SK-N-SH treated with all-trans-retinoic acid at 6 μM for 48 hours (cell line): ENCODE measurements at regions not wholly inside any gene's neighbourhood (a gene's known extent, or its start where the extent isn't known, plus 50 kb on each side); places are given as distances from the start of the nearest gene placed in this dataset.
"Not testable (repeated sequence)": the region's sequence is repeated elsewhere in the genome, so short reads cannot be mapped to it uniquely, and the experiment has no call there.

Source experiments
- ATAC-seq: fragments of 200-7000 bp; cut with Tn5 transposase; 3 replicates; pipeline ENCODE4 v1.9.1; 2020; ENCODE audit warnings: mild to moderate bottlenecking, moderate library complexity
- ARNTL ChIP-seq: fragments of 450-650 bp; formaldehyde crosslinking; IDR thresholded peaks from 2 replicates; pipeline ENCODE4 v1.5.0; 2020; ENCODE audit warnings: low read depth, mild to moderate bottlenecking, moderate library complexity, borderline replicate concordance
- BACH2 ChIP-seq: fragments of 250-450 bp; sonication (Bioruptor Pico); IDR thresholded peaks from 2 replicates; pipeline ENCODE4 v1.9.0; 2021; ENCODE audit warnings: mild to moderate bottlenecking, borderline replicate concordance
- CSDC2 ChIP-seq: fragments of 250-450 bp; sonication (Bioruptor Pico); IDR thresholded peaks from 2 replicates; pipeline ENCODE4 v1.5.0; 2020; ENCODE audit warnings: mild to moderate bottlenecking, moderate library complexity
- ESRRG ChIP-seq: fragments of 250-450 bp; sonication (Bioruptor Pico); IDR thresholded peaks from 2 replicates; pipeline ENCODE4 v1.6.1; 2021; ENCODE audit warnings: mild to moderate bottlenecking
- GLIS3 ChIP-seq: fragments of 250-450 bp; sonication (Bioruptor Pico); IDR thresholded peaks from 2 replicates; pipeline ENCODE4 v1.5.0; 2020; ENCODE audit warnings: mild to moderate bottlenecking, moderate library complexity
- OSR1 ChIP-seq: fragments of 250-450 bp; sonication (Bioruptor Pico); IDR thresholded peaks from 2 replicates; pipeline ENCODE4 v1.8.0; 2022; ENCODE audit warnings: moderate library complexity, mild to moderate bottlenecking, inconsistent platforms
- POU6F1 ChIP-seq: fragments of 250-450 bp; sonication (Bioruptor Pico); IDR thresholded peaks from 2 replicates; pipeline ENCODE4 v1.8.0; 2021; ENCODE audit warnings: low read depth, mild to moderate bottlenecking, moderate library complexity, borderline replicate concordance
- RARB ChIP-seq: fragments of 250-450 bp; sonication (Bioruptor Pico); IDR thresholded peaks from 2 replicates; pipeline ENCODE4 v1.8.0; 2021; ENCODE audit warnings: mild to moderate bottlenecking, moderate library complexity
- SNAI2 ChIP-seq: fragments of 250-450 bp; sonication (Bioruptor Pico); IDR thresholded peaks from 2 replicates; pipeline ENCODE4 v1.5.0; 2020; ENCODE audit warnings: mild to moderate bottlenecking, moderate library complexity
- TOX ChIP-seq: fragments of 250-450 bp; sonication (Bioruptor Pico); IDR thresholded peaks from 2 replicates; pipeline ENCODE4 v1.8.0; 2021; ENCODE audit warnings: mild to moderate bottlenecking, moderate library complexity, borderline replicate concordance
- ZC3H10 ChIP-seq: fragments of 250-450 bp; sonication (Bioruptor Pico); IDR thresholded peaks from 2 replicates; pipeline ENCODE4 v1.5.1; 2021; ENCODE audit warnings: mild to moderate bottlenecking, moderate library complexity
- ZFP3 ChIP-seq: fragments of 250-450 bp; sonication (Bioruptor Pico); IDR thresholded peaks from 2 replicates; pipeline ENCODE4 v1.5.0; 2020; ENCODE audit warnings: mild to moderate bottlenecking, moderate library complexity
- ZFP30 ChIP-seq: fragments of 450-650 bp; formaldehyde crosslinking; IDR thresholded peaks from 2 replicates; pipeline ENCODE4 v1.5.0; 2022; ENCODE audit warnings: mild to moderate bottlenecking, moderate library complexity
- ZNF565 ChIP-seq: fragments of 450-650 bp; formaldehyde crosslinking; conservative IDR thresholded peaks from 2 replicates; pipeline ENCODE4 v1.5.0; 2020; ENCODE audit warnings: low read depth, mild to moderate bottlenecking, moderate library complexity
- ZNF70 ChIP-seq: fragments of 450-650 bp; formaldehyde crosslinking; IDR thresholded peaks from 2 replicates; pipeline ENCODE4 v1.5.0; 2020; ENCODE audit warnings: mild to moderate bottlenecking, moderate library complexity
- ZNF8 ChIP-seq: fragments of 450-650 bp; formaldehyde crosslinking; IDR thresholded peaks from 2 replicates; pipeline ENCODE4 v1.5.0; 2020; ENCODE audit warnings: mild to moderate bottlenecking, moderate library complexity
- TF ChIP-seq, protein P1 (sequence below): fragments of 250-450 bp; sonication (Bioruptor Pico); IDR thresholded peaks from 2 replicates; pipeline ENCODE4 v1.5.1; 2021; ENCODE audit warnings: mild to moderate bottlenecking, moderate library complexity
- TF ChIP-seq, protein P2 (sequence below): fragments of 250-450 bp; sonication (Bioruptor Pico); IDR thresholded peaks from 2 replicates; pipeline ENCODE4 v1.5.1; 2020; ENCODE audit warnings: low read depth, mild to moderate bottlenecking, moderate library complexity
- TF ChIP-seq, protein P3 (sequence below): fragments of 250-450 bp; sonication (Bioruptor Pico); IDR thresholded peaks from 2 replicates; pipeline ENCODE4 v1.8.0; 2020; ENCODE audit warnings: mild to moderate bottlenecking, moderate library complexity, borderline replicate concordance
- TF ChIP-seq, protein P4 (sequence below): fragments of 250-450 bp; sonication (Bioruptor Pico); IDR thresholded peaks from 2 replicates; pipeline ENCODE4 v1.5.0; 2020; ENCODE audit warnings: mild to moderate bottlenecking, moderate library complexity

DNA sequence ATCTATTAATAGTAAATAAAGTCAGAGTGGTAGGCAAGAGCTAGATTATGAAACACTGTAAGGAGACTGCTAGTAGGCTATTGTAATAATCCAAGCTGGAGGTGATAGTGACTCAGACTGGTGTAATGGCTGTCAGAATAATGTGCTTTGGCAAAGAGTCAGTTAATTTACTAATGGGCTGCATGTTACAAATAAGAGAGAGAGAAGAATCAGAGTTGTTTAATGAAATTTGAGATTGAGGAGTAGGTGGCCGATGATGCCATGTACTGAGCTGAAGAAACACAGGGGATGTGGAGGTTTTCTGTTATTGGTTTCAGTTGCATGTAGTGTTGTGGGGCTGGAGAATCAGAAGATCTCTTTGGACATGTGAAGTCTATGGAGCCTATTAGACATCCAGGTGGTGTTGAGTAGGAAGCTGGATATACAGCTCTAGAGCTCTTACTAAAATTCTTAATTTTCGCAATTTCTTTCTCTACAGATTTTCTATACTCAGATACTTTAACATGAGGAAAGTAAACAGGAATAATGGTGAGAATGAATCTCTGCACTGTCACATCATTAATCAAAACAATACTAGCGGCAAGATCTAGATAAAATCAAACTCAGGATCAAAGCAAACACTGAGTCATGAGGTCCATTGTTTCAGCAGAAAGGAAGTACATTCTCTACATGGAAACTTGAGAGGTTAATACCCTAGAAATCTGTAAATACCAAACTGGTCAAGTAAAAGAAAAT is 167.7 kb downstream of the SIM1 start:
- peak; percentile 70 for ATAC-seq
- no peak for TF ChIP-seq GLIS3 (CRISPR knock-in tag)
- TF ChIP-seq, protein P1, sequence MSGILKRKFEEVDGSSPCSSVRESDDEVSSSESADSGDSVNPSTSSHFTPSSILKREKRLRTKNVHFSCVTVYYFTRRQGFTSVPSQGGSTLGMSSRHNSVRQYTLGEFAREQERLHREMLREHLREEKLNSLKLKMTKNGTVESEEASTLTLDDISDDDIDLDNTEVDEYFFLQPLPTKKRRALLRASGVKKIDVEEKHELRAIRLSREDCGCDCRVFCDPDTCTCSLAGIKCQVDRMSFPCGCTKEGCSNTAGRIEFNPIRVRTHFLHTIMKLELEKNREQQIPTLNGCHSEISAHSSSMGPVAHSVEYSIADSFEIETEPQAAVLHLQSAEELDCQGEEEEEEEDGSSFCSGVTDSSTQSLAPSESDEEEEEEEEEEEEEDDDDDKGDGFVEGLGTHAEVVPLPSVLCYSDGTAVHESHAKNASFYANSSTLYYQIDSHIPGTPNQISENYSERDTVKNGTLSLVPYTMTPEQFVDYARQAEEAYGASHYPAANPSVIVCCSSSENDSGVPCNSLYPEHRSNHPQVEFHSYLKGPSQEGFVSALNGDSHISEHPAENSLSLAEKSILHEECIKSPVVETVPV (CRISPR knock-in tag) = no peak
- TF ChIP-seq ESRRG (CRISPR knock-in tag) = no peak
- TF ChIP-seq ZNF565 (CRISPR knock-in tag) = no peak
- no peak for TF ChIP-seq SNAI2 (CRISPR knock-in tag)
- TF ChIP-seq CSDC2 (CRISPR knock-in tag) = no peak
- no peak for TF ChIP-seq ARNTL (CRISPR knock-in tag)
- no peak for TF ChIP-seq ZFP3

DNA sequence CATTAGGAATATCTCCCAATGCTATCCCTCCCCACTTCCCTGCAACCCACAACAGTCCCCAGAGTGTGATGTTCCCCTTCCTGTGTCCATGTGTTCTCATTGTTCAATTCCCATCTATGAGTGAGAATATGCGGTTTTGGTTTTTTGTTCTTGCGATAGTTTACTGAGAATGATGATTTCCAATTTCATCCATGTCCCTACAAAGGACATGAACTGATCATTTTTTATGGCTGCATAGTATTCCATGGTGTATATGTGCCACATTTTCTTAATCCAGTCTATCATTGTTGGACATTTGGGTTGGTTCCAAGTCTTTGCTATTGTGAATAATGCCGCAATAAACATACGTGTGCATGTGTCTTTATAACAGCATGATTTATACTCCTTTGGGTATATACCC is 169.5 kb downstream of the SIM1 start:
- not testable (repeated sequence) for ATAC-seq

DNA sequence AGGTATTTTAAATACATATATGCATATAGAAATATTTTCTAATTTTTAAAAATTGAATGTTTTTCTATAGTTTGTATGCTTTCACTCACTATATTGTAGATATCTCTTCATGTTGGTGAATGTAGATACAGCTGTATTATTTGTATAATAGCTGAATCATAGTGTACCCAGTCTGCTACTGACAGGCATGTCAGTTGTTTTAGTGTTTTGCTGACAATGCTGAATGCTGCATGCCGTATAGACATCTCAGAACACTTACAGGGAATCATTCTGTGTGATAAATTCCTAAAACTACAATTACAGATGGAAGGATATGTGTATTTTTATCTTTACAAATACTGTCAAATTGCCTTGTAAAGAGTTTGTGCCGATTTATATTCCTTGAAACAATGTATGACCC is 175.4 kb downstream of the SIM1 start:
- TF ChIP-seq, protein P2, sequence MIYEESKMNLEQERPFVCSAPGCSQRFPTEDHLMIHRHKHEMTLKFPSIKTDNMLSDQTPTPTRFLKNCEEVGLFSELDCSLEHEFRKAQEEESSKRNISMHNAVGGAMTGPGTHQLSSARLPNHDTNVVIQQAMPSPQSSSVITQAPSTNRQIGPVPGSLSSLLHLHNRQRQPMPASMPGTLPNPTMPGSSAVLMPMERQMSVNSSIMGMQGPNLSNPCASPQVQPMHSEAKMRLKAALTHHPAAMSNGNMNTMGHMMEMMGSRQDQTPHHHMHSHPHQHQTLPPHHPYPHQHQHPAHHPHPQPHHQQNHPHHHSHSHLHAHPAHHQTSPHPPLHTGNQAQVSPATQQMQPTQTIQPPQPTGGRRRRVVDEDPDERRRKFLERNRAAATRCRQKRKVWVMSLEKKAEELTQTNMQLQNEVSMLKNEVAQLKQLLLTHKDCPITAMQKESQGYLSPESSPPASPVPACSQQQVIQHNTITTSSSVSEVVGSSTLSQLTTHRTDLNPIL (CRISPR knock-in tag) = no peak
- TF ChIP-seq ZC3H10 (CRISPR knock-in tag) = no peak
- TF ChIP-seq TOX (CRISPR knock-in tag) = no peak
- no peak for TF ChIP-seq CSDC2 (CRISPR knock-in tag)
- TF ChIP-seq ZNF565 (CRISPR knock-in tag) = no peak
- no peak for TF ChIP-seq SNAI2 (CRISPR knock-in tag)
- TF ChIP-seq ZNF70 (CRISPR knock-in tag) = no peak
- TF ChIP-seq, protein P3, sequence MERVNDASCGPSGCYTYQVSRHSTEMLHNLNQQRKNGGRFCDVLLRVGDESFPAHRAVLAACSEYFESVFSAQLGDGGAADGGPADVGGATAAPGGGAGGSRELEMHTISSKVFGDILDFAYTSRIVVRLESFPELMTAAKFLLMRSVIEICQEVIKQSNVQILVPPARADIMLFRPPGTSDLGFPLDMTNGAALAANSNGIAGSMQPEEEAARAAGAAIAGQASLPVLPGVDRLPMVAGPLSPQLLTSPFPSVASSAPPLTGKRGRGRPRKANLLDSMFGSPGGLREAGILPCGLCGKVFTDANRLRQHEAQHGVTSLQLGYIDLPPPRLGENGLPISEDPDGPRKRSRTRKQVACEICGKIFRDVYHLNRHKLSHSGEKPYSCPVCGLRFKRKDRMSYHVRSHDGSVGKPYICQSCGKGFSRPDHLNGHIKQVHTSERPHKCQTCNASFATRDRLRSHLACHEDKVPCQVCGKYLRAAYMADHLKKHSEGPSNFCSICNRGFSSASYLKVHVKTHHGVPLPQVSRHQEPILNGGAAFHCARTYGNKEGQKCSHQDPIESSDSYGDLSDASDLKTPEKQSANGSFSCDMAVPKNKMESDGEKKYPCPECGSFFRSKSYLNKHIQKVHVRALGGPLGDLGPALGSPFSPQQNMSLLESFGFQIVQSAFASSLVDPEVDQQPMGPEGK (CRISPR knock-in tag) = no peak
- TF ChIP-seq ZFP30 (CRISPR knock-in tag) = no peak
- TF ChIP-seq OSR1 = no peak
- TF ChIP-seq, protein P4, sequence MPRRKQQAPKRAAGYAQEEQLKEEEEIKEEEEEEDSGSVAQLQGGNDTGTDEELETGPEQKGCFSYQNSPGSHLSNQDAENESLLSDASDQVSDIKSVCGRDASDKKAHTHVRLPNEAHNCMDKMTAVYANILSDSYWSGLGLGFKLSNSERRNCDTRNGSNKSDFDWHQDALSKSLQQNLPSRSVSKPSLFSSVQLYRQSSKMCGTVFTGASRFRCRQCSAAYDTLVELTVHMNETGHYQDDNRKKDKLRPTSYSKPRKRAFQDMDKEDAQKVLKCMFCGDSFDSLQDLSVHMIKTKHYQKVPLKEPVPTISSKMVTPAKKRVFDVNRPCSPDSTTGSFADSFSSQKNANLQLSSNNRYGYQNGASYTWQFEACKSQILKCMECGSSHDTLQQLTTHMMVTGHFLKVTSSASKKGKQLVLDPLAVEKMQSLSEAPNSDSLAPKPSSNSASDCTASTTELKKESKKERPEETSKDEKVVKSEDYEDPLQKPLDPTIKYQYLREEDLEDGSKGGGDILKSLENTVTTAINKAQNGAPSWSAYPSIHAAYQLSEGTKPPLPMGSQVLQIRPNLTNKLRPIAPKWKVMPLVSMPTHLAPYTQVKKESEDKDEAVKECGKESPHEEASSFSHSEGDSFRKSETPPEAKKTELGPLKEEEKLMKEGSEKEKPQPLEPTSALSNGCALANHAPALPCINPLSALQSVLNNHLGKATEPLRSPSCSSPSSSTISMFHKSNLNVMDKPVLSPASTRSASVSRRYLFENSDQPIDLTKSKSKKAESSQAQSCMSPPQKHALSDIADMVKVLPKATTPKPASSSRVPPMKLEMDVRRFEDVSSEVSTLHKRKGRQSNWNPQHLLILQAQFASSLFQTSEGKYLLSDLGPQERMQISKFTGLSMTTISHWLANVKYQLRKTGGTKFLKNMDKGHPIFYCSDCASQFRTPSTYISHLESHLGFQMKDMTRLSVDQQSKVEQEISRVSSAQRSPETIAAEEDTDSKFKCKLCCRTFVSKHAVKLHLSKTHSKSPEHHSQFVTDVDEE (CRISPR knock-in tag) = no peak
- no peak for TF ChIP-seq ZNF8 (CRISPR knock-in tag)
- no peak for TF ChIP-seq POU6F1 (CRISPR knock-in tag)
- TF ChIP-seq RARB (CRISPR knock-in tag) = no peak
- TF ChIP-seq GLIS3 (CRISPR knock-in tag) = no peak
- no peak for TF ChIP-seq BACH2 (CRISPR knock-in tag)
- no peak for ATAC-seq
